Stimulated activated CD4-positive, alpha-beta T cell treated with anti-CD3 and anti-CD28 coated beads, Interleukin-15, amount 100 ng/mL, for 1 hour (primary cell): ENCODE measurements at regions not wholly inside any gene's neighbourhood (a gene's known extent, or its start where the extent isn't known, plus 50 kb on each side); places are given as distances from the start of the nearest gene placed in this dataset.

Source experiments
- DNase-seq, 2 donors: peaks; one replicate each; pipeline ENCODE4 v3.0.0-alpha.2; 2020; ENCODE audit warnings: low read depth in 1 of 2, low spot score in 1 of 2

DNA sequence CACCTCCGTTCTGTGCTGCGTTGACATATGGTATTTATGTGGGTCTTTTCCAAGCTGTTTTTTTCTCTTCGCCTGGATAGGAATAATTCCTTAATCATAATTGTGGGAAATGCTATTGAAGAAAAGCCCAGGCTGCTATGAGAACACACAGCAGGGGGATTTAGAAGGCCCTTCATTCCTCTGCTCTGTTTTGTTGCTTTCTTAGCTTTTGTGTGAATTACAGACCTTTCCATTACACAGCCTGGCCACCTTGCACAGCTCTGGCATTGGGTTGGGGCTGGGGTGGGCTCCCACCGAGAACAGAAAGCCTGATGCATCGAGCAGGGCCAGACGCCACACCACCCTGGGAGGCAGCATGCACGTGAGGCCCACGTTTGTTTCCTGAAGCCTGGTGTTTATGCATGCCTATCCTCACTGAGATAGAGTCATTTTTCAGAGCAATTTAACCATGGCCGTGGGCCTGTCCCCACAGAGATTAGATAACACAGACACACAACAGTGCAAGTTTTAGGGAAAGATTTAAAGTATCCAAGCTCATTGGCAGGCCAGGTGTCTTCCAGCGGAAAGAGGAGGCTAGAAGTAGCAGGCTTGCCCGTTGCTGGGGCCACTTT, 287.6 kb upstream of the PWP1 start:
- DNase-seq, result no peak

DNA sequence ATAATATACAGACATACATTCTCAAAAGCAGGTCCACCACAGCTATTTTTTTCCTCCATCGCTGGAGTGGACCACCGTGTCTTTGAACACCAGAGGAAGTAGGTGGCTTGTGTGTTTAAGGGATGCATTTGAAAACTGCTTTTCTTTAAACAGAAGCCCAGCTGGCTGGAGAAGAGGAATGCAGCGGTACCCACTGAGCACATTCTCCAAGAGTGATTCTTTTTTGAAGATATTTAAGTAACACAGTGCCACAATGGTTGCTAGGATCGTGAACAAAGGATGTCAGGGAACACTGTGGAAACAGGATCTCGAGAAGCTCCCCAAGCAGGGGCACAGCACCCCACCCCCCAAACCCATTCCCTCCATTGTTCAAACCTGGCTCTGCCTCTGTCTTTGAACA, 286.6 kb upstream of the PWP1 start:
- no peak for DNase-seq

DNA sequence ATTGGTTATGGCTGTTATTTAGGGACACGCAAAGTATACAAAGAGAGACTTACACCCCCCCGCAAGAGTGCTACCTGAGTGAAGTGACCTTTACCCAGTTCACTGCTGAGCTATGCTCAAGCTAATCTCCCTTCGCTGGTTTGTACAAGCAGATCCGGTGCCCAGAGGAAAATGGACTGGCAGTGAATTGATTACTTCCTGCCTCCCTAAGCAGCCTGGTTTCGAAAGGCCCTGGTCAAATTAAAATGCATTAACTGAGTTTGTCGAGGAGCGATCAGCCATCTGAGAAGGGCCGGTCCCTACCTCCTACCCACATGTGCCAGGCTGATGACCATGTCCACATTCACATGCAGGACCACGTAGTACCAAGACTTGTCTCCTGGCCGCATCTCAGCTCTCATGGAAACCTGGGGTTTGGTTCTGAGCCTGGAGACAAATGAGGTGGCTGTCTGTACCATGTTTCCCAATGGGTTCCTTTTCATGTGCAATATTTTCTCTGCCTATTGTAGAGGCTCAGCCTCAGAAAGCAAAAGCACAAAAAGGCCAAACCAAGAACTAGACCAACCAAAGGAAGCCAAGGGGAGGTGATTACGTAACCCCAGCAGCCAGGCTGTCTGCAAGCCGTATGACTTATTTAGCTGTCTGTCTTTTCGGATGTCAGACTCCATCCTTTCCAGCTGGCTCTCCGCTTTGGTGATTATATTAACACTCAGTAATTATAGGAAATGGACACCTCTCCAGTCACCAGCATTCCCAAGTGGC, 284.7 kb upstream of the PWP1 start:
- DNase-seq, result no peak

DNA sequence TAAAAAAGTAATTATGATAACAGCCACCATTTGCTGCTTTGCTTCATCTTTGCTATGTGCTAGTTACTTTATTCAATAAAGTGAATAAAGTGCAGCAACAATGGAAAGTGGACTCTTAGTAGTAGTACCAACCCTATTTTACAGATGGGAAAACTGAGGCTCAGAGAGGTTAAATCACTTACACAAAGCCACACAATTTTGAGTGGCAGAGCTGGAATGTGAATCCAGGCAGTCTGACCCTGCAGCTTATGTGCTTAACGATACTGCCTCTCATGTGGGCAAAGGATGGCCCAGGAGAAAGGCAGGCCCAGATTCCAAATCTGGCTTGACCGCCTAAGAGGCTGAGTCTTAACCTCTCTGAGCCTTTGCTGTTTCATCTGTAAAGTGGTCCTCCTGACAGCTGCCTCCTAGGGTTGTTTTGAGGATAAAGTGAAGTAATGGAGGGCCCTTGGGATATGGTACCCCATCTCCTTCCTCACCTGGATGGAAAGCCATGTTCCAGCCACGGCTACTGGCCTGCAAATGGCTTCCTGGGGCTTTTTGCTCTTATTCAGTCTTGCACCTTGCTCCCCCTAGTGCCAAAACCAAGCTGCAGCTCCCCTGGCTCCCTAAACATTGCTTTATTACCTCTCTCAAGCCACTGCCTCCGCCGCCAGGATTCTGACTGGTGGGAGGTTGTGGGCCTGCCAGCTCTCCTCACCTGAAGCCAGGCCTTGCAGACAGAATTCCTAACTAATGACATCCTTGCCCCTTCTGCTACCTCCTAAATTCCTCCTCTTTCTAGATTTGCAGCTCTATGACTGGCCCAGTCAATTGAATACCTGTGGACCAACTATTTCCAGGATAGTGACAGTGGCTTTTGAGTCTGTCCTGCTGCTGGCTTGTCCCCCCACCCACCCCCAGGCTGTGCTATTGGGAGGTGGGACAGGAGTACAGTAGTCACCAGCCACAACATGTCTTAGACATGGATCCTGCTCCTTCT, 283.3 kb upstream of the PWP1 start:
- DNase-seq, result peak; percentile 28 to 34

DNA sequence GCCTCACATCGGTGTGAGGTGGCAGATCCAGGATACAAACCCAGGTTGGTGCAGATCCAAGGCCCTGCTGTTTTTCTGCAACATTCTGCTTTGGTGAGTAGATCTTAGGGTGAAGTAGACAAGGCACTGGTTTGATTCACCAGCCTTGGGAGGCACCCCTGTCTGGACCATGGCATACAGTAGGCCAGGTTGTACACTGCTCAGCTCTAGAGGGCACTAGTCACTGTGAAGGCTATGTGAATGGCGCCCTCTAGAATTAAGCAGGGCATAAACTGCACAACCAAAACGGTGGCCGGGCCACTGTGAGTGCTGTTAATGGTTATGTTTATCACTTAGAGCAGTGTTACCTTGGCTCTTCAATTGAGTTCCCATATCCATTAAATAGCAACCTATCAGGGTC, 280.6 kb upstream of the PWP1 start:
- DNase-seq, result no peak

DNA sequence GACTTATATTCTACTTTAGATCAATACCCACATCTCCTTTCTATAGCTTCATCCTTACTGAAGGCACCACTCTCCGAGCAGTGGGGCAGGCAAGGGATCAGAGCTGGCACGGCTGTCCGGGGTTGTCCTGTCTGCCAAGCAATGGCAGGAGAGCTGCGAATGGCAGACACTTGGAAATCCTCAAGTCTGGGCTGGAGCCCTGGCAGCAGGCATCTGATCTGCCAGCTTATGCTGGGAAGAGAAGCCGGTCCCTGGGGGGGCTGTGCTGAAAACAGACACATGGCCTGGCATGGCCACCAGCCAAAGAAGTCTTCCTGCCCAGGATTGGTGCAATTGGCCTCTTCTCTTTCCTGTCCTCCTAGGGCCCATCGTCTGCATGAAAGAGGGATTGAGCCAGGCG, 280.2 kb upstream of the PWP1 start:
- DNase-seq, result no peak

DNA sequence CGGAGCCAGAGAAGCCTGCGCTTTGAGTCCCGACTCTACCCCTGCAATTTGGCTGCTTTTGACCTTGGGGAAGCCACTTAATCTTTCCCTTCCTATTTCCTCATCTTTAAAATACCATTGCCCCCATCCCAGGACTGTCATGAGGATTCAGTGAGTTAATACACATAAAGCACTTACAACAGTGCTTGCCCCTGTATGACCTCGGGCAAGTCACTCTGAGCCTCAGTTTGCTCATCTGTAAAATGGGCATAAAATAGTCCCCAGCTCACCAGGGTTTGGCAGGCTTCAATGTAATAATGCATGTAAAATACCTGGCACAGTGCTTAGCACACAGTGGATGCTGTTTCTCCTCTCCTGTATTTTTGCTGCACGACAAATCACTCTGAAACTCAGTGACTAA, 278.7 kb upstream of the PWP1 start:
- no peak for DNase-seq

DNA sequence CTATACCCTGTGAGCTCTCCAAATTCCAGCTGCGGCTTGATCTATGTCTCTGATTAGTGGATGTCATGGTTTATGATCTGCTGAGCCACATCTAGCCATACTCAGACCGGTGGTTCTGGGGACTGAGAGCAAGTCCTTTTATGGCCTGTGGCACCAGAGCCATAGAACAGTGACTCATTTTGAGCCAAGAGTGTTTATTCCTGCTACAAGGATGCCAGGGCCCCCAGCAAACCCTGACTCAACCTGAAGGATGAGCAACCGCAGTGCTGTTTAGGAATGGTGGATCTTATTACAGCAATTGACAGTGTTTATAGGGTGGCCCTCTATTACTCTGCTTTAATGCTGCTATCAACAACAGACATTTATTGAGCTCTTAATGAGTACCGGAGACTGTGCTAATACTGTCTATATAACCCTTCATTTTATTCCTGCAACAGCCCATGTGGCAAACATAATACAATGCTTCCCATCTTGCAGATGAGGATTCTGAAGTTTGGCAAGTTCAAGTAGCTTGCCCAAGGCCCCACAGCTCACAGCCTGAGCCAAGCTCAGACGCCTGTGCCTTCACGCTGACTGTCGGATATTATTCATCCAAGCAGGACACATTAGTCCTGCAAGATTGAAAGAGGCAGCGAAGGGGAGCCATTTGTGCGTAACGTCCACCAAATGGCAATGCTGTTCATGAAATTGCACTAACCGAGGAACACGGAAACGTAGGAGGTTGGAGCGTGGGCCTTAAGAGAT, 273.6 kb upstream of the PWP1 start:
- no peak for DNase-seq

DNA sequence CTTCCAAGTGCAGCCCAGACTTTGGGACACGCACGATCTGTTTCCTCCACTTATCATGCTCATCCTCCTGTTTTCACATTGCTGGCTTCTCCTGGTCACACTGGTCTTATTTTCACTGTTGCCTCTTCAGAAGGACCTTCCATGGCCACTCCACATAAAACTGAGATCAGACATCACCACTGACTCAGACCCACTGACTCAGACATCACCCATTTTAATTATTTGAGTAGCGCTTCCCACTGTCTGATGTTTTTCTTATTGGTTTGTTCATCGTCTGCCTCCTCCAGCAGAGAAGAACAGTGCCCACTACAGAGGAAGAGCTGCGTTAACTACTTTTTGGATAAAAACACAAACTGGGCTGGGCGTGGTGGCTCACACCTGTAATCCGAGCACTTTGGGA, 270.5 kb upstream of the PWP1 start:
- no peak for DNase-seq

GRCh38 chr12:107415834-107416233, 269.8 kb upstream of the PWP1 start:
- DNase-seq, result no peak

DNA sequence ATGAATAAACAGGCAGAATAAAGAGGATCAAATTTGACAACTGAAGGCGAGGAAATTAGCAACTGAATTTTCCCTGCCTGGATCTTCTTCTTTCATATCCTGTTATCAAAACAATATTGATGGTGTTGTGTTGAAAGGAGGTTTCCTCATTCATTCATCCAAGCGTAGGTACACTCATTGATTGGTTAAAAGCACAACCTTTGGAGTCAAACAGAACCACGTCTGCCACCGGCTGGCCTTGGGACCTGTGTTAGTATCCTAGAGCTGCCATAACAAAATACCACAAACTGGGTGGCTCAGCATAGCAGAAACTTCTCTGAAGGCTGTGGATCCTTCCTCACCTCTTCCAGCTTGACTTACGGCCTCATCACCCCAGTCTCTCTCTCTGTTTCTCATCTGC, 268.6 kb upstream of the PWP1 start:
- DNase-seq, result no peak

GRCh38 chr12:107418981-107419380, 266.6 kb upstream of the PWP1 start:
- no peak for DNase-seq

- no peak for DNase-seq
These were observed 262.1 kb upstream of the PWP1 start for GRCh38 chr12:107423531-107423930.

DNA sequence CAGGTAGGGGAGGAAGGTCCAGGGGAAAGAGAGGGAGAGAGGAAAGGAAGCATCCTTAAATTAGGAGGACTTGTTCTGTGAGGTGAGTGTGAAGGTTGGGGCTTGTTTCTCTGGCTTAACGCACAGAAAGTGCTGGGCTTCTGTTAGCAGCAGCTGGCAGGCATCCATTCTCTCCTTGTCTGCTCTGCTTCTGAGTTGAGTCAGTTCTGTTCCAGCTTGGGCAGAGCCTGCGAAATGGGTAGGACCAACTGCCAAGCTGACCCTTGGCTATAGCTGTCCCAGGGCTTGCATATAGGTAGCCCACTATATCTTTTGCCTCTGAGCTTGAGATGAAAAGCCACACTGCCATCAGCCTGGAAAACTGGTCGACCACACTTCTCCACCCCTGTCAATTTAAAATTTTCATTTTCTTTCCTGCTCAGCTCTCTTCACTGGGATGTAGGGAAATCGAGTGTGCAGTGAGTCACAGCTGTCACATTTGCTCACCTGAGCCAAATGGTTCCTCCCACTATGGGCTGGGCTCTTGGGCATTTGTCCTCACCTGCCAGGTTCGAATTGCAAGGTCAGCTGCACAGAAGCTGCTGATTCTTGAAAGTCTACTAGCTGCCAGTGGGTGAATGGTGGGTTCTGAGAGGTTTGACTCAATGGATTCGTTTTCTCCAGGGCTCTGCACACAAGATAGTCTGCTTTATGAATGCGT, 256.4 kb upstream of the PWP1 start:
- DNase-seq, result no peak

- DNase-seq, result no peak
These were observed 253.7 kb upstream of the PWP1 start for GRCh38 chr12:107431942-107432341.

- DNase-seq, result no peak
These were observed 250.5 kb upstream of the PWP1 start for GRCh38 chr12:107435072-107435471.

- DNase-seq, result no peak
These were observed 250.1 kb upstream of the PWP1 start for GRCh38 chr12:107435520-107435919.

DNA sequence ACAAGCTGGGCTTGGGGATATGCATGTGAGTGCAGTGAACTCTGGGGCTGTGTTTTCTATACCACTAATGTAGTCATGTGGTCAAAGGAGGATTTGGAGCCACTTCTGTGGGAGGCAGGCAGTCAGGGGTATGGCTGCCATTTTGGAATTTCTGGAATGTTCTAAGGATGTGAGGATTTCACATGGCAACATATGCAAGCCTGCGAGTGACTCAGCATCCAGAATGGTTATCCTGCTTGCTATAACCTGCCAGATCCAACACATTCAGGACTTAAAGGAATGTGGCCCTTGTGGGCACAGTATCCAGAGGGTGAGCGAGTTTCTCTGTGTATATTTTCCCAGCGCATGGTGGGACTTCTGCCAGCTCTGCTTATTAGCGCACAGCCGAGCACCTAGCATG, 249.2 kb upstream of the PWP1 start:
- DNase-seq, result no peak

- DNase-seq, result no peak
These were observed 248.8 kb upstream of the PWP1 start for GRCh38 chr12:107436836-107437235.

- DNase-seq, result no peak
These were observed 247.6 kb upstream of the PWP1 start for GRCh38 chr12:107437954-107438353.
